GM19324 (cell line): ENCODE measurements at regions not wholly inside any gene's neighbourhood (a gene's known extent, or its start where the extent isn't known, plus 50 kb on each side); places are given as distances from the start of the nearest gene placed in this dataset.
"Not testable (repeated sequence)": the region's sequence is repeated elsewhere in the genome, so short reads cannot be mapped to it uniquely, and the experiment has no call there.

Experiments used
- ATAC-seq: cut with Tn5 transposase; IDR thresholded peaks from one replicate; pipeline ENCODE4 v1.9.1; 2021; ENCODE audit warnings: mild to moderate bottlenecking, moderate library complexity; ENCODE audit not compliant: unreplicated experiment, low FRiP score

DNA sequence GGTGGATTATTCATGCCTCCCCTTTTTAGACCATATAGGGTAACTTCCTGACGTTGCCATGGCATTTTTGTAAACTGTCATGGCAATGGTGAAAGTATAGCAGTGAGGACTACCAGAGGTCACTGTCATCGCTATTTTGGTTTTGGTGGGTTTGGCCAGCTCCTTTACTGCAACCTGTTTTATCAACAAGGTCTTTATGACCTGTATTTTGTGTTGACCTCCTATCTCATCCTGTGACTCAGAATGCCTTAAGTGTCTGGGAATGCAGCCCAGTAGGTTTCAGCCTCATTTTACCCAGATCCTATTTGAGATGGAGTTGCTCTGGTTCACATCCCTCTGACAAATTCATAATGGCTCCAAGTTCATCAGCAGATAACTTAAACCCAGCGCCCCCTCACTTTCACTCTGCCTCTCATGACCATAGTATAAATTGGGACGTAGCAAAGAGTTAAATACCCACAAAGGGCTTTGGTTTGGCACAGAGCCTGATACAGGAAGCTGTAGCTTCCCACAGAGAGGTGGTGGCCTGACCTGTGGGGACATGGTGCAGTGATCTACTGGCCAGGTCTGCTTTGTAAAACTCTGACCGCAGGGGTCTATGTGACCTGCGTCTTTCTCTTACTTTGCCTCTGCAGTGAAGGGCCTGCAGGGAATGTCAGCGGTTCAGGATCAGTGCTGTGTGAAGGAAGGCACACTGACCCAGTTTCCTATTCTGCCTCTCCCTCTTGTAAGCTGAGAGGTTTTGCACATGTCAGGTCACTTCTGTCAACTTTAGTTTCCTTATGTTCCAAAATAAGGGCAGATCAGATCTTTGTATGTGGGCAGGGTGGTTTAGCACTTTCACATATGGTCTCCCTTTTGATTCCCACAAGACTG, 78.1 kb upstream of the ZNF644 start:
- no peak for ATAC-seq

DNA sequence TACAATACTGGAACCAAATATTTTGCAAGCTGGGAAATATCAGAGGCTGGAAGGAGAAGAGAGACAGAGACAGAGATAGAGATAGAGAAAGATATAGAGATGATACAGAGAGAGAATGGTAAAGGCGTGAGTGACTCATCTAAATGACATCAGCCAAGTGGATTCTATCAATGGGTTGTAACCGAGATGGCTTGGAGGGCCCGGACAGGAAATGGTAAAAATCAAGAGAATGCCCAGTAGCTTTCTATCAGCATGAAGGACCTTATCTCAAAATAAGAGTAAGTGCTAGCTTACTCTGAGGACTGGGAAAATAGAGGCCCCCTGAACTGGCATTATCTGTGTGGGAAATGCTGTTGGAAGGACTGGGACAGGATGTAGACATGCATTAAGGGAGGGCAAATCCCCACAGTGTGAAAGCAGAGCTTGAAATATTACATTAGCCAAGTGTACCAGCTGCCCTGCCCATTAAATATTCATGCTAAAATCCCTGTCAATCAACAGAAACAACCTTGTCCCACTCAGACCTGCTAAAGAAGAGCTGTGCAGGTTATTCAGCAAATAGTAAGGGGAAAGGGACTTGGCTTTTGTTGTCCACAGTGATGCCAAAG, 76.6 kb upstream of the ZNF644 start:
- no peak for ATAC-seq

DNA sequence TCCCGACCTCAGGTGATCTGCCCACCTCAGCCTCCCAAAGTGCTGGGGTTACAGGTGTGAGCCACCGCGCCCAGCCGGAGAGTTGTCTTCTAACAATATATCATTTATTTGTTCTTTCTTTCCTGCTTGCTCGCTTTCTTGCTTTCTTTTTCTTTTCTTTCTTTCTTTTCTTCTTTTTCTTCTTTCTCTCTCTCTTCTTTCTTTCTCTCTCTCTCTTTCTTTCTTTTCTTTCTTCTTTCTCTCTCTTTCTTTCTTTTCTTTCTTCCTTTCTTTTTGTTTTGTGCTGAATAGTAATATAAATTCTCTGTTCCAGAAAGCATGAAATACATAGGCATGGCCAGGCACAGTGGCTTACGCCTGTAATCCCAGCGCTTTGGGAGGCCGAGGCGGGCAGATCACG, 73.5 kb upstream of the ZNF644 start:
- ATAC-seq = not testable (repeated sequence)

DNA sequence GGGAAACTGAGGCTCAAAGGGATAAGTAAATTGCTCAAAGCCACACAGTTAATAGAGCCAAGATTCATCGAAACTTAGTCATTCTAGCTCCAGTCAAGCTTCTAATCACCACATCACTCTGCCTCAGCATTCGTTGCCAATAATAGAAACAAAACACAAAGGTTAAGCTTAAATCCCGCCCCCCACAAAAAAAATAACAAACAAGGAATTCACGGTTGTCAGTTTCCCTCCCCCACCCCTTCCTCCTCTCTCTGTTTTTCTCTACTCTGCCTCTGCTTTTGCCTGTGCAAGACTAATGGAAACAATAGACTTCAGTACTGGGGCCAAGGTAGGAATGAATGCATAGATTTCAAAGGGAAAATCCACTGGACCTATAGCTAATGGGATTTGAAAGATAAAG, 70.7 kb upstream of the ZNF644 start:
- ATAC-seq = no peak

DNA sequence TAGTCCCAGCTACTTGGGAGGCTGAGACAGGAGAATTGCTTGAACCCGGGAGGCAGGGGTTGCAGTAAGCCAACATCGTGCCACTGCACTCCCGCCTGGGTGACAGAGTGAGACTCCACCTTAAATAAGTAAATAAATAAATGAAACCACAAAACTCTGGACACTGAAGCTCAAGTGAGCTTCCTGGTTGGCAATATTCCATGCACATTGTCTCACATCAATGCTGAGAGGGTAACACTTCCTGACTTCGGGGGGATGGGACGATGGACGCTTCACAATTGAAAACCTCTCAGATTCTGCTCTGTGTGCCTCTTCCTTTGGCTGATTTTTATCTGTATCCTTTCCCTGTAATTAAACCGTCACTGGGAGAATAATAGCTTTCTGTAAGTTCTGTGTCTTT, 70.0 kb upstream of the ZNF644 start:
- no peak for ATAC-seq

DNA sequence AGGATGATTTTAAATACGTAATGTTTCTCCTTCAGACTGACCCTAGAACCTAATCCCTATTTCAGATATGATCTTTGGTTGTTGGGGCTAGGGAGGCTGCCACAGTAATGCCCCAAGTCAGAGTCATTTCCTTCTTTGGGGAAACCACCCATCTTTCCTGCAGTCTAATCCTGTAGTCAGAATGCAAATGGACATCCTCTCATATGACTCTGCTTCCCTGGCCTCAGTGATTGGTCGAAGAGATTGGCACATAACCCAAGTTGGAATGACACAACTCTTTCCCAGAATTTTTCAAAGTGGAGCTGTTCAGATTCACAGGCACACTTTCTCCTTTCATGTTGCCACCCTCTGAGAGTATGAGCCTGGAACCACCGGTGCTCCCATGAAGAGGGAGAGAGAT, 58.8 kb upstream of the ZNF644 start:
- no peak for ATAC-seq

DNA sequence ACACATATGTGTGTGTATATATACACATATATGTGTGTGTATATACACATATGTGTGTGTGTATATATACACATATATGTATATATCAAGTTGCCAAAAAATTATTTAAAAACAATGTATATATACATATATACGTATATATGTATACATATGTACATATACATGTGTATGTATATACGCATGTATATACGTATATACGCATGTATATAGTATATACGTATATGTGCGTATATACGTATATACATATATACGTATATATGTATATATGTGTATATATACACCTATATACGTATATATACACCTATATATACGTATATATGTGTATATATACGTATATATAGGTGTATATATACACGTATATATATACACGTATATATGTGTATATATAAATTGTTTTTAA, 57.0 kb upstream of the ZNF644 start:
- no peak for ATAC-seq

DNA sequence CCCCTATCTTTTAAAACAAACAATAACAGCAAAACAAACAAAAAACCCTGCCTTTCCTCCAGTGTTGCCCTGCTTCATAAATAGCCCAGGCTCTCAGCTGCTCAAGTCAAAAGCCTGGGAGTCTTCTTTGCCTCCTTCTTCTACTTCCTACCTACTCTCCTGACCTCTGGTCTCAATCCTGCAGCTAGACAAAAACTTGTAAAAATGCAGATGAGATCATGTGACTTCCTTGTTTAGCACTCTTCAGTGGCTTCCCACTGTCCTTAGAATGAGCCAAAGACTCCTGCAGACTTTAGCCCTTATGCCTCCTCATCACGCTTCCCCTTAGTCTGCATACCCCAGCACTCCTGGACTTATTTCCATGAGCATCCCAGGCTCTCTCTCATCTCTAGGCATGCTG, 55.0 kb upstream of the ZNF644 start:
- ATAC-seq = no peak

DNA sequence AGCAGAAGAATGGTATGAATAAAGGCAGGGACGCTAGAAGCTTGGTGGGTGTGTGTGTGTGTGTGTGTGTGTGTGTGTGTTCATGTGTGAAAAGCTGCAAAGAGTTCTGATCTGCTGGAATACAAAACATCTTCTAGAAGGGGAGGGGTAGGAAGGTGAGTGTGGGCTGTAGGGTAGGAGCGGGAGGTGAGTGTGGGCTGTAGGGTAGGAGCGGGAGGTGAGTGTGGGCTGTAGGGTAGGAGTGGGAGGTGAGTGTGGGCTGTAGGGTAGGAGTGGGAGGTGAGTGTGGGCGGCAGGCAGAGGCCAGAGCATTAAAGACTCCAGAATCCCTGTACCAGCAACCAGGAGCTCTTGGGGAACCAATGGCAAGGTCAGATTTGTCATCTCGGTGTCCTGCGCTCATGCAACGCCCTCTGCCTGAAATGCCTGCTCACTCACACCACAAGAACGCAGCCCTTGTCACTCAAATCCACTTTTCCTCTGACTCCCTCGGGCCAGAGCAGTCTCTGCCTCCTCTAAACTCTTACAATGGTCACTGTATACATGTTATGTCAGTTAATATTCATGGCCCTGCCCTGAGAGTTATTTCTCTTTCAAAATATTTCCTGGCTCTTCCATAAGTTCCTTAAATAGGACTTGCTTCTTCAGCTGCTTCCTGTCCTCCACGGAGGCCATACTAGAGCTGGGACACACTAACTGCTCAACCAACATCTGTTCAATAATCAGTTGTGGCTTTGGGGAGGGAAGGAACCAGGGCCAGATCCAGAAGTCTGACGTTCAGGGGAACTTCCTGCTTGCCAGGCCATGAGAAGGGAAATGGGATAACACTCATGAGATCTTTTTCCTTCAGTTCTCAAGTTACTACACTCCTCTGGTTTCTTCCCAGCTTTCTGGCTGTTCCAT, 53.6 kb upstream of the ZNF644 start:
- ATAC-seq = no peak

DNA sequence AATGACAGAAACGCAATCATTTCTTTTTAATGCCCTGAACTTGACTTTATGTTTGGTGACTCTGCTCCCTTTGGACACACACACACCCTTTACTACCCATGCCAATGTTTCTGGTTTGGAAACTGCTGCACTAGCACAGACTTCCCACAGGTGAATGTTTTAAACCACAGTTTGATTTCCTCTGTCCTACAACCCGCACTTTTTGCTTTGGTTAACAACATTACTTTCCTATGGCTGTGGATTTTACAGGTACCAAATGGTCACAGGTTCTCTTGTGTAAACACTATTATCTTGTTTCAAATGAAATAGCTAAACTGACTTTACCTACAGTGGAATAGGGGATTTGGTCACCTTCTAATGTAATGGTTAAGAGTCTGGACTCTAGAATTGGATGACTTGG, 51.5 kb upstream of the ZNF644 start:
- ATAC-seq = no peak

DNA sequence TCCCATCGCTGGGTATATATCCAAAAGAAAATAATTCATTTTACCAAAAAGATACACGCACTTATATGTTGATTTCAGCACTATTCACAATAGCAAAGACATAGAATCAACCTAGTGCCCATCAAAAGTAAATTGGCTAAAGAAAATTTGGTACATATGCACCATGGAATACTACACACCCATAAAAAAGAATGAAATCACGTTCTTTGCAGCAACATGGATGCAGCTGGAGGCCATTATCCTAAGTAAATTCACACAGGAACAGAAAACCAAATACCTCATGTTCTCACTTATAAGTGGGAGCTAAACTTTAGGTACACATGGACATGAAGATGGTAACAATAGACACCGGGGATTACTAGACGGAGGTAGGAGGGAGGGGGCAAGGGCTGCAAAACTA, 50.0 kb upstream of the ZNF644 start:
- ATAC-seq = no peak
